ENCODE measurements at regions not wholly inside any gene's neighbourhood (a gene's known extent, or its start where the extent isn't known, plus 50 kb on each side); places are given as distances from the start of the nearest gene placed in this dataset.

DNA sequence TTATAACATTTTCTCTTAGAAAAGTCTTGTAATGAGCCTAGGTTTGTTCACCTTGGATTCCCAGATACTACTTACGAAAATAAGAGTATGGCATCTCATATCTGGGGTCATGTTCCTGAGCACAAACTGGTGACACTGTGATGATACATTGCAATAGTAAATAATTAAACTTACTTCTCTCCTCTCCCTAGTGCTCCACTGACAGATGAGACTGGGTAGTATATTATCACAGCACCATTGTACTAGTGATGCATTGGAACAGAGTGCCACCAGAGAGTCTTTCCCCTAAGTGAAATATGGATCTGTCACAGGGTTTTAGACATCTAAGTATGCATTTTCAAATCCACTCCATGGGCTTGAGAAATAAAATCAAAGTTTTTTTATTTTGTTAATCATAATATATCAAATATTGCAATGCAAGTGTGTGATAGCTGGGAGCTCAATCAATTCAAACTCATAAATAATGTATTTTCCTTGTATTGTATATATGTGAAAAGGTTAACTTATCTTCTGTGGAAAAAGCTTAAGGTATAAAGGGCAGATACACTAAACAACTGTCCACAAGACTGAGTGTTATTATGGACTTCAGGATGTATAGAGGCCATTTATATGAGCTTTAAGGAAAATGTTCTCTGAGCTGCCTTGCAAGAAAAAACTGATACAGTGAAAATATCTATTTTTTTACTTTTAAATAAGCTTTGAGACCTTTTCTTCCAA is 275.5 kb downstream of the ZWINT start:
- Histone ChIP-seq H3K9me3 (ENCODE audit: control insufficient read depth, insufficient read depth, low read length) (no peaks in the 10 kb centered on the region), H3K9ac (ENCODE audit: low read depth, low read length) (no peak overlapping the region), H3K36me3 (ENCODE audit: insufficient read depth, low read length) (no peaks in the 10 kb centered on the region), H3K4me1 (ENCODE audit: insufficient read depth, low read length) (no peaks in the 10 kb centered on the region)

DNA sequence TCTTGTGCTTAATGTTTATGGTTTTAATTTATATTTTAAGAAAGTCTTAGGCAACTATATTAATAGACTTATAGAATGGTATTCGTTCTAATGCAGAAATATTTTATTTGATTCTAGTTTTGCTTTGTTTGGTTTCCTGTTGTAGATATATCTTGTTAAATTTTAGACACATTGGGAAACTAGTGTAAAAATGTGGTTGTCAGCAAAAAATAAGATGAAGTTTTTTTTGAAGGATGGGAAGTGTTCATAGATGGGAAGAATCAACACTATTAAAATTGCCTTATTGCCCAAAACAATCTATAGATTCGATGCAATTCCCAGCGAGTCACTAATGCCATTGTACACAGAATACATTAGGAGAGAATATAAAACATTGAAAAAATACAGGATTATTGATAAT is 278.9 kb downstream of the ZWINT start:
- Histone ChIP-seq H3K36me3 (ENCODE audit: insufficient read depth, low read length) (no peaks in the 10 kb centered on the region), H3K9ac (ENCODE audit: low read depth, low read length) (no peak overlapping the region), H3K9me3 (ENCODE audit: control insufficient read depth, insufficient read depth, low read length) (no peaks in the 10 kb centered on the region), H3K4me1 (ENCODE audit: insufficient read depth, low read length) (no peaks in the 10 kb centered on the region)

DNA sequence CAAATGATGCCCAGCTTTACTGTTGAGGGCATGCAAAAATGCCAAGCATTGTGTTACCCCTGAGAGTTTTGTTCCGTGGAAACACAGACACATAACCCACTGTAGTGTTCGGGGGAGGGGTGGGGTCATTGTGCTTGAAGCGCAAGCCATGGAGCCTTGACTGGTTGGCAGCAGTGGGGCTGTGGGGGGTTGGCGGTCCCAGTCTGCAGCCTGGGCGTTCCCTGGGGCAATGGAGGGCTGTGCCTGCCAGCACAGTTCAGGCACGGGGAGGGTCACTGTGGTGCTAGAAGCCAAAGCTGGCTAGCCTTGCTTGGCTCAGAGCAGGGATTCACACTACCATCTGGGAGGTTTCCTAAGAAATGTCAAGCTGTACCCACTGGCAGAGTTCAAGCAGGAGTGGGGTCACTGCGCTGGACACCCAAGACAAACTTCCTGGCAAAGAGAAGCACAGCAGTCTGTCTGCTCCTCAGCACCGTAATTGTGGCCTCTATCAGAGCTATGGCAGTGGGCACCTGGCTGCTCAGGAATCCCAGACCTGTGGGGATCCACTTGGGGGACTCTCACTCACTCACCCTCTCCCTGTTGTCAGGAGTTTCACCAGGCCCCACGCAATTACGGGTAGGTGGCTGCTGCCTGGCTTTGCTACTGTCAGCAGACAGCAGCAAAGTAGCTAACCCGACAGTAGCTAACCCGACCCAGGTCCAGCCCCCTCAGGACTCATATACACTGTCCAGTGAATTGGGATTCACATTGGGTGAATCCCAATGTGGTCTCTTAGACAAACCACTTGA is 292.4 kb downstream of the ZWINT start:
- H3K36me3 ChIP-seq (ENCODE audit: insufficient read depth, low read length), result no peaks in the 10 kb centered on the region
- no peaks in the 10 kb centered on the region for H3K4me1 ChIP-seq (ENCODE audit: insufficient read depth, low read length)
- no peaks in the 10 kb centered on the region for H3K9me3 ChIP-seq (ENCODE audit: control insufficient read depth, insufficient read depth, low read length)
- no peak overlapping the region for H3K9ac ChIP-seq (ENCODE audit: low read depth, low read length)

DNA sequence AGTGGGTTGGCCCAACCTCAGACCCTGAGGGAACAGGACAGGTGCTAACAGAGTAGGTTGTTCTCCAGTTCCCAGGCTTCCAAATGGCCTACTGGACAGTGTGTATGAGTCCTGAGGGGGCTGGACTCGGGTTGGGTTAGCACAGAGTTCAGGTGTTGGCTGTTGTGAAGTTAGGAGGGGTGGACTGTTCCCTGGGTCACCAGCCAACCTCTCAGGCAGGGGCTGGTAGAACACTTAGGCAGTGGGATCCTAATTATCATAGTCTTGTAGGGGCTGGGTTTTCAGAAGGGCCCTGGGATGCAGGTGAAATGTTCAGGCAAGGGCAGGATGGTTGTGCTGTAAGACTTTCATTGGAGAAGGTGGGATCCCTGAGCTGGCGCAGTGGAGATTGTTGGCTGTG is 293.0 kb downstream of the ZWINT start:
- Histone ChIP-seq H3K9ac (ENCODE audit: low read depth, low read length) (no peak overlapping the region), H3K4me1 (ENCODE audit: insufficient read depth, low read length) (no peaks in the 10 kb centered on the region)

DNA sequence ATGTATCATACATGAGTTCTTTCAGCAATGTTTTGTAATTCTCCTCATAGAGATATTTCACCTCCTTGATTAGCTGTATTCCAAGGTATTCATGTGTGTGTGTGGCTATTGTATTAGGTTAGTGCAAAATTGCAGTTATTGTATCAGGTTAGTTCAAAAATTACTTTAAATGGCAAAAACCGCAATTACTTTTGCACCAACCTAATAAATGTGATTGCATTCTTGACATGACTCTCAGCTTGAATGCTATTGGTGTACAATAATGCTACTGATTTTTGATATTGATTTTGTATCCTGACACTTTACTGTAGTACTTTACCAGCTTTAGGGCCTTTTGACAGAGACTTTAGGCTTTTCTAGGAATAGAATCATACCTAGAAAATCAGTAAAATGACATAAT is 297.4 kb downstream of the ZWINT start:
- Histone ChIP-seq H3K36me3 (ENCODE audit: insufficient read depth, low read length) (no peaks in the 10 kb centered on the region), H3K9ac (ENCODE audit: low read depth, low read length) (no peak overlapping the region), H3K4me1 (ENCODE audit: insufficient read depth, low read length) (no peaks in the 10 kb centered on the region), H3K9me3 (ENCODE audit: control insufficient read depth, insufficient read depth, low read length) (no peaks in the 10 kb centered on the region)

More for the DNA sequence above, 293.0 kb downstream of the ZWINT start:
- no peaks in the 10 kb centered on the region for H3K9me3 ChIP-seq (ENCODE audit: control insufficient read depth, insufficient read depth, low read length)
- H3K36me3 ChIP-seq (ENCODE audit: insufficient read depth, low read length), result no peaks in the 10 kb centered on the region

DNA sequence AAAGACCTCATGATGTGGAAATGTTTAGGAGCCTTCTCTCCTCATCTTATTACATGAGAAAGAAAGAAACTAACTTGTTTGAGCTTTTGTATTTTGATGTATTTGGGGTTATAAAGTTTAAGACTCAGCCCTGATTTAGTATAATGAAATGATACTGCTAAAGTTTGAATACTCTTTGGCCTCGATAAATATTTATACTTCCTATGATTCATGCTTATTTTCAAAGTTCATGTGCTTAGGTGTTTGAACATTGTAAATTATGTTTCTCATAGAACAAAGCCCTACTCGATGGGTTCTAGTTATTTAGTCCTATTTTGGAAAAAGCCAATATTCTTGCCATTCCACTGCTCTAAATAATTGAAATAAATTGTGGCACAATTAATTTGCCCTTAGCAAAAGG is 303.2 kb downstream of the ZWINT start:
- Histone ChIP-seq H3K36me3 (ENCODE audit: insufficient read depth, low read length) (no peaks in the 10 kb centered on the region), H3K9ac (ENCODE audit: low read depth, low read length) (no peak overlapping the region), H3K9me3 (ENCODE audit: control insufficient read depth, insufficient read depth, low read length) (no peaks in the 10 kb centered on the region), H3K4me1 (ENCODE audit: insufficient read depth, low read length) (no peaks in the 10 kb centered on the region)

DNA sequence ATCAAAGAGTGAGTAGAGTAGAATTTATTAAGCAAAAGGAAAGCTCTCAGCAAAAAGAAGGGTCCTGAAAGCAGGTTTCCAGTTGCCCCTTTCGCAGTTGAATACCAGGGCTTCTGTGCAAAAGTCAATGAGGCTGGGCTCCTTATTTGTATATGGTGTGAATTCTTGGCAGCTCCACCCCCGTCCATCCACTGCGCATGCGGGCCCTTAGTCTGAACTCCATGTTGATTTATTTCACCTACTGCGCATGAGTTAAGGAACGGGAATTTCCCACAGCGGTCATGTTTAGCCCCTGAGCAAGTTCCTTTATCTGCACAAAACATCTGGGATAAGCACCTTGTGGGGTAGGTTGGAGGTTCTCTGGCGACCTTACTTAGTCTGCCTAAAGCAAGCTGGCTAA is 325.6 kb downstream of the ZWINT start:
- Histone ChIP-seq H3K9ac (ENCODE audit: low read depth, low read length) (no peak overlapping the region), H3K4me1 (ENCODE audit: insufficient read depth, low read length) (no peaks in the 10 kb centered on the region), H3K9me3 (ENCODE audit: control insufficient read depth, insufficient read depth, low read length) (no peaks in the 10 kb centered on the region; the same call in 1 of the 2 replicates), H3K36me3 (ENCODE audit: insufficient read depth, low read length) (no peaks in the 10 kb centered on the region)

DNA sequence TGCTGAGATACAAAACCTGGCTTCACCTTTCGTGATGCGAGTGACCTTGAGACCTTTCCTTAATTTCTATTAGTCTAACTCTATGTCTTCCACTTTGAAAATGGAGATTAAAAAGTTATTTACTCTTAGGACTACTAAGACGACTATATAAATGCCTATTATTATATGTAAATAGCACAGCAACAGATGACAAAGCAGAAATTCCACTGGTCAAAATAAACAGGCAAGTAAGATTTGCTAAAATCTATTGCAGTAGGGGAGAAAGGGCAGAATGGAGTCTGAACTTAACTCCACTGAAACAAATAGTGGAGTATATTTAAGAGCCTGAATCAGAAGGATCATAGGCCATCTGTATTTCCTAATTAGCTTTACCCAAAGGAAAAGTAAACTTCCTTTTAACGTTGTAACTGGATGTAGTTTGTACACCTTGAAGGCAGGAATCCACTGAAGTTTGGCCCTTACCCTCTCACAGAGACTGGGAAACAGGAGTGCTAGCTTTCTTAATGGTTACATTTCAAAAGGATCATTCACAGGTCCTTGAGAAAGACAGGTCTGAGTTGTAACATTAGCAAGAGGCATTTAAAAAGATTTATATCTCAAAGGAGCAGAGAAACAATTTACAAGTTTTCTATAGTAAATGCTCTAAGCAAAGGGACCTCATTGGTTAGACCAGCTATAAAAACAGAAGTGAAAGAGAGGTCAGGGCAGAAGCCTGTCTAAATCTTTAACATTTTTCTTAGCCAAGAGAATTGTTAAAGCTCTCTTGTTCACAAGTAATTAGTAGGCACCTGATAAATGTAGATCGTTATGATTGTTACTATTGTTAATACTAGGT is 332.5 kb downstream of the ZWINT start:
- no peaks in the 10 kb centered on the region; the same call in 1 of the 2 replicates for H3K9me3 ChIP-seq (ENCODE audit: control insufficient read depth, insufficient read depth, low read length)
- H3K4me1 ChIP-seq (ENCODE audit: insufficient read depth, low read length), result no peaks in the 10 kb centered on the region
- no peak overlapping the region for H3K9ac ChIP-seq (ENCODE audit: low read depth, low read length)
- no peaks in the 10 kb centered on the region for H3K36me3 ChIP-seq (ENCODE audit: insufficient read depth, low read length)

DNA sequence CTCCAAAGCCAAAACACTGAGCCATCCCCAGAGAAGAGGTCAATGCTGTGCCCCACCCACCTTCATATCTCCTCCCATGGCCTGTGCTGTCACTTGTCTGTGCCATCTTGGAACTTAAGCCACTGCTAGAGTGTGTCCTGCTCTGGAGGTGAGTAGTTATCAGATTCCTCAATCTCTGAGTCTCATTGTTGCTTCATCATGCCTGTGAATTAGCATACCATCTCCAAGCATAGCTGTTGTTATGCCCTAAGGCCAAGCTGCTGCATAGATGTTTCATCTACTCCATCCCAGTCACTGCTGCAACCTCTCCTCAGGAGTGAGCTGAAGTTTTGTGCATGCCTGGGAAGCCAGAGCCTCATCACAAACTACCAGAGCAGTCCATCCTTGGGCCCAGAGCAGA is 349.0 kb downstream of the ZWINT start:
- Histone ChIP-seq H3K9ac (ENCODE audit: low read depth, low read length) (no peak overlapping the region), H3K4me1 (ENCODE audit: insufficient read depth, low read length) (no peaks in the 10 kb centered on the region; the same call in 1 of the 2 replicates), H3K9me3 (ENCODE audit: control insufficient read depth, insufficient read depth, low read length) (no peaks in the 10 kb centered on the region), H3K36me3 (ENCODE audit: insufficient read depth, low read length) (no peaks in the 10 kb centered on the region)

DNA sequence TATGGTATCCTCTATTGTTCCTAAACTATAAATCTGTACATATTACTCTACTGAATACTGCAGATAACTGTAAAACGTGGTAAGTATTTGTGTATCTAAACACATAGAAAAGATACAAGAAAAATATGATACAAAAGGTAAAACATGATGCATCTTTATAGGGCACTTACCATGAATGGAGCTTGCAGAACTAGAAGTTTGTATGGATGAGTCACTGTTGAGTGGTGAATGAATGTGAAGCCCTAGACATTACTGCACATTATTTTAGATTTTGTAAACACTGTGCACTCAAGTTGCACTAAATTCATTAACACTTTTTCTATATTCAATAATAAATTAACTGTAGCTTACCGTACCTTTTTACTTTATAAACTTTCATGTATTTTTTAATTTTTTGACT is 357.5 kb downstream of the ZWINT start:
- Histone ChIP-seq H3K4me1 (ENCODE audit: insufficient read depth, low read length) (no peaks in the 10 kb centered on the region; the same call in 1 of the 2 replicates), H3K9ac (ENCODE audit: low read depth, low read length) (no peak overlapping the region), H3K36me3 (ENCODE audit: insufficient read depth, low read length) (no peaks in the 10 kb centered on the region), H3K9me3 (ENCODE audit: control insufficient read depth, insufficient read depth, low read length) (no peaks in the 10 kb centered on the region)

DNA sequence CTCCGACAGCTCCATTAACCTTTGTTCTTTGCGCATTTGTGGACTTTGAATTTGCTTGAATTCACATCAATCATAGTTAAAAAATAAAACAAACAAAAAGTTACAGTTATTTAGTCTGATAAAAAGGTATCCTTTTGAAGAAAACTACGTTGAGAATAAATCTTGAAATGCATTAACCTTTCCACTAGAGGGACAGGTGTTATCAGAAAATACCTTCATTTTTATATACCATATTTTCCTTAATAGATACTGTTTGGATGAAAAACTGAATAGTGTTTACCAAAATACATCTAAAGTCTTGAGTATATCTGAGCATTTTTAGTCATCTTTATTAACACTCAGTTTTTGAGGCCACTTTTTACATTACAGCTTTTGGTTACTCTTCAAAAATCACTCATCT is 371.9 kb downstream of the ZWINT start:
- no peaks in the 10 kb centered on the region for H3K4me1 ChIP-seq (ENCODE audit: insufficient read depth, low read length)
- no peak overlapping the region for H3K9ac ChIP-seq (ENCODE audit: low read depth, low read length)
- no peaks in the 10 kb centered on the region for H3K36me3 ChIP-seq (ENCODE audit: insufficient read depth, low read length)
- H3K9me3 ChIP-seq (ENCODE audit: control insufficient read depth, insufficient read depth, low read length), result no peaks in the 10 kb centered on the region

DNA sequence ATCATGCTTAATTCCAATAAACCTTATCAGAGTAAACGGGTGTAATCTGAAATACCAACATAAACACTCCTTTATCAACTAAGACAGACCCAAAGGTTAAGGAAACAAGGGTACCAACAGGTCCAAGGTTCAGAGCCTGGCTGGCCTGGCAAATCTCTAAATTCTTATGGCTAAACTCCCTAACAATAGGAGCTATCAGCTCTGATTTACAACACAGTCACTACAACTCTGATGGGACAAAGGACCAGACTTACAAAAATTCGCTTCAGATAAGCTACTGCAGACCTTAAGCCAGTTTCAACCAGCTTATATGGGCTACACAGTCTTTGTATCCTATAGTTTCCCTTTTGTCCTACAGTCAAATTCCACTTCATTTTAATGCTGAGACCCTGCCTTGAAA is 381.9 kb downstream of the ZWINT start:
- H3K4me1 ChIP-seq (ENCODE audit: insufficient read depth, low read length), result peaks cover 11% of the 10 kb centered on the region
- H3K9me3 ChIP-seq (ENCODE audit: control insufficient read depth, insufficient read depth, low read length), result peaks cover 5% of the 10 kb centered on the region; the same call in 1 of the 2 replicates
- H3K36me3 ChIP-seq (ENCODE audit: insufficient read depth, low read length), result no peaks in the 10 kb centered on the region
- H3K9ac ChIP-seq (ENCODE audit: low read depth, low read length), result peak overlapping the region; percentile 16; the same call in 1 of the 2 replicates

DNA sequence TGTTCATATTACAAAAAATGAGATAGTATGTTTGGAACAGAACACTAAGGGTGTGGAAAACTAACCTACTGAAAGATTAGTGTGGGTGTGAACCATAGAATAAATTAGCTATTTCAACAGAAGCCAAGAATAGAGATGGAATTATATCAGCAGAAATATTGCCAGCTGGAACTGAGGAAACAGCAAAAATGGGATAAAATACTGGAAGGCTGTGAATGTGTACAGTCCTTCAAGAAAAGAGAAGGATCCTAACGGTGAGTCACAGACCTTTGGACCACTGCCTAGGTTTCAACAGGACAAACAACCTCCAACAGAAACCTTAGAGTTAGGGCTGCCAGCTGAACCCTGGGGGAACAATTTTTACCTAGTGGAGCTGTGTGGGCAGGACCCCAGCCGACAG is 395.0 kb downstream of the ZWINT start:
- H3K9me3 ChIP-seq (ENCODE audit: control insufficient read depth, insufficient read depth, low read length), result no peaks in the 10 kb centered on the region; the same call in 1 of the 2 replicates
- no peaks in the 10 kb centered on the region for H3K36me3 ChIP-seq (ENCODE audit: insufficient read depth, low read length)
- H3K4me1 ChIP-seq (ENCODE audit: insufficient read depth, low read length), result no peaks in the 10 kb centered on the region; the same call in 1 of the 2 replicates
- H3K9ac ChIP-seq (ENCODE audit: low read depth, low read length), result no peak overlapping the region

DNA sequence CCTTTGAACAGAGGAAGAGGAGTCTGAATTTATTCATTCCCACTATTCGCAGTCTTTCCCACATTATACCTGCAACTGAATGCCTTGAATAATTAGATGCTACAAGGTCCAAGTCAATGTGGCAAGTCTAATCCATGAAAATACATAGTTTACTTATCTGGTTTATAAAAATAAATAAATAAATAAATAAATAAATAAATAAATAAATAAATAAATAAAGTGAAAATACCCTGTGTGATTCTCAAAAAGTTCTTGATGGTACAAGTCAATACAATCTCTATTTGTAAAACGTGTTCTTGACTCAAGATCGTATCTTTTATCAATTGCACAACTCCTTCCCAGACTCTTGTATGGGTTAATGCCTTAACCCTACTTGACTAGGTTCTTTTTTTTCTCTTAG is 417.7 kb downstream of the ZWINT start:
- H3K36me3 ChIP-seq (ENCODE audit: insufficient read depth, low read length), result no peaks in the 10 kb centered on the region

More for the DNA sequence above, 417.7 kb downstream of the ZWINT start:
- H3K9ac ChIP-seq (ENCODE audit: low read depth, low read length), result no peak overlapping the region
- H3K4me1 ChIP-seq (ENCODE audit: insufficient read depth, low read length), result 0 out of 2 replicates have a peak, but pooled peaks cover 6% of the 10 kb centered on the region
- peaks cover 5% of the 10 kb centered on the region; the same call in 1 of the 2 replicates for H3K9me3 ChIP-seq (ENCODE audit: control insufficient read depth, insufficient read depth, low read length)
